SU-DHL-6 (cell line): ENCODE measurements at regions not wholly inside any gene's neighbourhood (a gene's known extent, or its start where the extent isn't known, plus 50 kb on each side); places are given as distances from the start of the nearest gene placed in this dataset.

Source experiments
- H2AFZ ChIP-seq: fragments of 200-600 bp; sonication (generic); 2 replicates; pipeline ENCODE4 v1.6.1; 2014; ENCODE audit warnings: low read depth, mild to moderate bottlenecking, moderate library complexity, mixed read lengths, antibody characterized with exemption, low read length; ENCODE audit not compliant: severe bottlenecking
- H3F3A ChIP-seq: fragments of 200-600 bp; shearing (Covaris generic); 2 replicates; pipeline ENCODE4 v1.6.0; 2016; ENCODE audit warnings: antibody characterized with exemption, mild to moderate bottlenecking; ENCODE audit not compliant: insufficient read depth
- H3K27ac ChIP-seq: fragments of 200-600 bp; sonication (generic); 2 replicates; pipeline ENCODE4 v1.5.1; 2016; ENCODE audit warnings: low read depth, mild to moderate bottlenecking, low read length, moderate library complexity, mixed read lengths
- H3K27me3 ChIP-seq: fragments of 200-600 bp; sonication (generic), shearing (Covaris generic); 2 replicates; pipeline ENCODE4 v1.6.0; 2014; ENCODE audit warnings: mild to moderate bottlenecking, low read length
- H3K36me3 ChIP-seq: fragments of 200-600 bp; sonication (generic); 2 replicates; pipeline ENCODE4 v1.6.1; 2014; ENCODE audit warnings: mild to moderate bottlenecking, low read length, mixed read lengths
- H3K4me2 ChIP-seq: fragments of 300-600, 200-600 bp; shearing (Covaris generic), sonication (generic); 2 replicates; pipeline ENCODE4 v1.6.0; 2014; ENCODE audit warnings: low read length, low read depth, mild to moderate bottlenecking; ENCODE audit not compliant: poor library complexity, severe bottlenecking
- H3K4me3 ChIP-seq: fragments of 200-600 bp; sonication (generic); 2 replicates; pipeline ENCODE4 v1.5.1; 2014; ENCODE audit warnings: antibody characterized with exemption, low read length, mild to moderate bottlenecking, mixed read lengths; ENCODE audit not compliant: insufficient read depth, poor library complexity, severe bottlenecking
- H3K79me2 ChIP-seq: fragments of 200-600 bp; sonication (generic); 2 replicates; pipeline ENCODE4 v1.6.1; 2014; ENCODE audit warnings: mild to moderate bottlenecking, low read length, moderate library complexity; ENCODE audit not compliant: insufficient read depth
- H3K9ac ChIP-seq: fragments of 200-600 bp; sonication (generic); 2 replicates; pipeline ENCODE4 v1.7.0; 2014; ENCODE audit warnings: mild to moderate bottlenecking, low read length
- H3K9me2 ChIP-seq: fragments of 200-600 bp; sonication (generic); replicated peaks from 2 replicates; pipeline ENCODE4 v1.6.1; 2014; ENCODE audit warnings: low read length; ENCODE audit not compliant: insufficient read depth
- H3K9me3 ChIP-seq: fragments of 200-600 bp; sonication (generic); 2 replicates; pipeline ENCODE4 v1.6.1; 2014; ENCODE audit warnings: low read length, mixed read lengths; ENCODE audit not compliant: insufficient read depth
- H4K20me1 ChIP-seq: fragments of 200-600 bp; sonication (generic); 2 replicates; pipeline ENCODE4 v1.6.1; 2014; ENCODE audit warnings: low read depth, mild to moderate bottlenecking, antibody characterized with exemption, low read length, moderate library complexity, mixed read lengths
- CTCF ChIP-seq: fragments of 200-600 bp; sonication (generic); IDR thresholded peaks from one replicate; pipeline ENCODE4 v1.5.1; 2017; ENCODE audit warnings: antibody characterized with exemption, mild to moderate bottlenecking, low read length, moderate library complexity; ENCODE audit not compliant: insufficient read depth, poor library complexity, severe bottlenecking
- EZH2phosphoT487 ChIP-seq: fragments of 200-600 bp; sonication (generic), shearing (Covaris generic); conservative IDR thresholded peaks from 2 replicates; pipeline ENCODE4 v1.6.1; 2018; ENCODE audit warnings: mild to moderate bottlenecking, antibody characterized with exemption, low read length, moderate library complexity, mixed read lengths

- H3F3A ChIP-seq, result no peaks in the 10 kb centered on the region
- no peaks in the 10 kb centered on the region for H3K36me3 ChIP-seq
- no peak overlapping the region for H2AFZ ChIP-seq
- no peak for TF ChIP-seq CTCF
- TF ChIP-seq EZH2phosphoT487, result no peak
- H3K27me3 ChIP-seq, result no peaks in the 10 kb centered on the region
- no peaks in the 10 kb centered on the region for H3K9me3 ChIP-seq
- no peaks in the 10 kb centered on the region for H3K9me2 ChIP-seq
- no peak overlapping the region for H3K27ac ChIP-seq
- no peak overlapping the region for H3K4me3 ChIP-seq
- H3K9ac ChIP-seq, result no peak overlapping the region
- H3K4me2 ChIP-seq, result no peak overlapping the region
- no peaks in the 10 kb centered on the region for H3K79me2 ChIP-seq
- no peaks in the 10 kb centered on the region for H4K20me1 ChIP-seq
Observed at GRCh38 chr3:104672331-104672730, 694.4 kb upstream of the ALCAM start.

- Histone ChIP-seq H3K27me3 (no peaks in the 10 kb centered on the region), H3K36me3 (no peaks in the 10 kb centered on the region), H2AFZ (no peak overlapping the region), H3K79me2 (no peaks in the 10 kb centered on the region), H3K9me3 (no peaks in the 10 kb centered on the region), H3K9ac (no peak overlapping the region), H3K9me2 (no peaks in the 10 kb centered on the region), H4K20me1 (no peaks in the 10 kb centered on the region), H3K4me3 (no peak overlapping the region), H3K4me2 (no peak overlapping the region), H3K27ac (no peak overlapping the region), H3F3A (no peaks in the 10 kb centered on the region)
- TF ChIP-seq CTCF, result no peak
- no peak for TF ChIP-seq EZH2phosphoT487
Observed at GRCh38 chr3:104673981-104674380, 692.7 kb upstream of the ALCAM start.

- H3K9me3 ChIP-seq, result no peaks in the 10 kb centered on the region
- no peaks in the 10 kb centered on the region for H4K20me1 ChIP-seq
- no peaks in the 10 kb centered on the region for H3K36me3 ChIP-seq
- TF ChIP-seq CTCF (no peak), EZH2phosphoT487 (no peak)
- no peak overlapping the region for H3K27ac ChIP-seq
- H3F3A ChIP-seq, result no peaks in the 10 kb centered on the region
- H2AFZ ChIP-seq, result no peak overlapping the region
- no peaks in the 10 kb centered on the region for H3K27me3 ChIP-seq
- no peaks in the 10 kb centered on the region for H3K9me2 ChIP-seq
- H3K79me2 ChIP-seq, result no peaks in the 10 kb centered on the region
- H3K4me3 ChIP-seq, result no peak overlapping the region
- no peak overlapping the region for H3K4me2 ChIP-seq
- no peak overlapping the region for H3K9ac ChIP-seq
Observed at GRCh38 chr3:104676241-104676640, 690.5 kb upstream of the ALCAM start.

- Histone ChIP-seq H3K9me3 (no peaks in the 10 kb centered on the region), H4K20me1 (no peaks in the 10 kb centered on the region), H2AFZ (no peak overlapping the region), H3K79me2 (no peaks in the 10 kb centered on the region), H3K4me3 (no peak overlapping the region), H3K27me3 (no peaks in the 10 kb centered on the region), H3F3A (no peaks in the 10 kb centered on the region), H3K9me2 (no peaks in the 10 kb centered on the region), H3K9ac (no peak overlapping the region), H3K4me2 (no peak overlapping the region), H3K36me3 (no peaks in the 10 kb centered on the region), H3K27ac (no peak overlapping the region)
- no peak for TF ChIP-seq EZH2phosphoT487
- TF ChIP-seq CTCF, result no peak
Observed at GRCh38 chr3:104677932-104678331, 688.8 kb upstream of the ALCAM start.
